SU-DHL-6 (cell line): ENCODE measurements at regions not wholly inside any gene's neighbourhood (a gene's known extent, or its start where the extent isn't known, plus 50 kb on each side); places are given as distances from the start of the nearest gene placed in this dataset.

Source experiments
- H2AFZ ChIP-seq: fragments of 200-600 bp; sonication (generic); 2 replicates; pipeline ENCODE4 v1.6.1; 2014; ENCODE audit warnings: low read depth, mild to moderate bottlenecking, moderate library complexity, mixed read lengths, antibody characterized with exemption, low read length; ENCODE audit not compliant: severe bottlenecking
- H3F3A ChIP-seq: fragments of 200-600 bp; shearing (Covaris generic); 2 replicates; pipeline ENCODE4 v1.6.0; 2016; ENCODE audit warnings: antibody characterized with exemption, mild to moderate bottlenecking; ENCODE audit not compliant: insufficient read depth
- H3K27ac ChIP-seq: fragments of 200-600 bp; sonication (generic); 2 replicates; pipeline ENCODE4 v1.5.1; 2016; ENCODE audit warnings: low read depth, mild to moderate bottlenecking, low read length, moderate library complexity, mixed read lengths
- H3K27me3 ChIP-seq: fragments of 200-600 bp; sonication (generic), shearing (Covaris generic); 2 replicates; pipeline ENCODE4 v1.6.0; 2014; ENCODE audit warnings: mild to moderate bottlenecking, low read length
- H3K36me3 ChIP-seq: fragments of 200-600 bp; sonication (generic); 2 replicates; pipeline ENCODE4 v1.6.1; 2014; ENCODE audit warnings: mild to moderate bottlenecking, low read length, mixed read lengths
- H3K4me2 ChIP-seq: fragments of 300-600, 200-600 bp; shearing (Covaris generic), sonication (generic); 2 replicates; pipeline ENCODE4 v1.6.0; 2014; ENCODE audit warnings: low read length, low read depth, mild to moderate bottlenecking; ENCODE audit not compliant: poor library complexity, severe bottlenecking
- H3K4me3 ChIP-seq: fragments of 200-600 bp; sonication (generic); 2 replicates; pipeline ENCODE4 v1.5.1; 2014; ENCODE audit warnings: antibody characterized with exemption, low read length, mild to moderate bottlenecking, mixed read lengths; ENCODE audit not compliant: insufficient read depth, poor library complexity, severe bottlenecking
- H3K79me2 ChIP-seq: fragments of 200-600 bp; sonication (generic); 2 replicates; pipeline ENCODE4 v1.6.1; 2014; ENCODE audit warnings: mild to moderate bottlenecking, low read length, moderate library complexity; ENCODE audit not compliant: insufficient read depth
- H3K9ac ChIP-seq: fragments of 200-600 bp; sonication (generic); 2 replicates; pipeline ENCODE4 v1.7.0; 2014; ENCODE audit warnings: mild to moderate bottlenecking, low read length
- H3K9me2 ChIP-seq: fragments of 200-600 bp; sonication (generic); replicated peaks from 2 replicates; pipeline ENCODE4 v1.6.1; 2014; ENCODE audit warnings: low read length; ENCODE audit not compliant: insufficient read depth
- H3K9me3 ChIP-seq: fragments of 200-600 bp; sonication (generic); 2 replicates; pipeline ENCODE4 v1.6.1; 2014; ENCODE audit warnings: low read length, mixed read lengths; ENCODE audit not compliant: insufficient read depth
- H4K20me1 ChIP-seq: fragments of 200-600 bp; sonication (generic); 2 replicates; pipeline ENCODE4 v1.6.1; 2014; ENCODE audit warnings: low read depth, mild to moderate bottlenecking, antibody characterized with exemption, low read length, moderate library complexity, mixed read lengths
- EZH2phosphoT487 ChIP-seq: fragments of 200-600 bp; sonication (generic), shearing (Covaris generic); conservative IDR thresholded peaks from 2 replicates; pipeline ENCODE4 v1.6.1; 2018; ENCODE audit warnings: mild to moderate bottlenecking, antibody characterized with exemption, low read length, moderate library complexity, mixed read lengths
- TF ChIP-seq, protein P1 (sequence below): fragments of 200-600 bp; sonication (generic); IDR thresholded peaks from one replicate; pipeline ENCODE4 v1.5.1; 2017; ENCODE audit warnings: antibody characterized with exemption, mild to moderate bottlenecking, low read length, moderate library complexity; ENCODE audit not compliant: insufficient read depth, poor library complexity, severe bottlenecking

DNA sequence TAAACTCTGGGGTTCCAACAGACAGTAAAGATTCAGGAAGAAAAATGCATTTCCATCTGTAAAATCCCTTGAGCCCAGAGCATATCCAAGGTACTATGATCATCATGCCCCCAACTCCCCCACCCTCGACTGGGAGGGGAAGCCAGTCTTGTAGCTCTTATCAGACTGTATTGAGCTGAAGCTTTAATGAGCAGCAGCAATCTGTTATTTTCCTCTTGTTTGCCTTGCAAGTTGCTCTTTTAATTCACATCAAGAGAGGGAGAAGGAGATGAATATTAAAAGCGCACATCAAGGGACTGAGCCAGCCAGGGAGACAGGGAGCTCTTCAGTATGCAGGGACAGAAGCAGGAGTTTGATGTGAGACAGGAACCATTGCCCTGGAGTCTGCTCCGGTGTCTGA, 52.5 kb upstream of the KCNA3 start:
- H3K9ac ChIP-seq, result peak overlapping the region; percentile 21
- peak overlapping the region; percentile 63 for H3K4me2 ChIP-seq
- H4K20me1 ChIP-seq, result no peaks in the 10 kb centered on the region
- H2AFZ ChIP-seq, result peak overlapping the region; percentile 14
- TF ChIP-seq EZH2phosphoT487, result no peak
- TF ChIP-seq, protein P1, sequence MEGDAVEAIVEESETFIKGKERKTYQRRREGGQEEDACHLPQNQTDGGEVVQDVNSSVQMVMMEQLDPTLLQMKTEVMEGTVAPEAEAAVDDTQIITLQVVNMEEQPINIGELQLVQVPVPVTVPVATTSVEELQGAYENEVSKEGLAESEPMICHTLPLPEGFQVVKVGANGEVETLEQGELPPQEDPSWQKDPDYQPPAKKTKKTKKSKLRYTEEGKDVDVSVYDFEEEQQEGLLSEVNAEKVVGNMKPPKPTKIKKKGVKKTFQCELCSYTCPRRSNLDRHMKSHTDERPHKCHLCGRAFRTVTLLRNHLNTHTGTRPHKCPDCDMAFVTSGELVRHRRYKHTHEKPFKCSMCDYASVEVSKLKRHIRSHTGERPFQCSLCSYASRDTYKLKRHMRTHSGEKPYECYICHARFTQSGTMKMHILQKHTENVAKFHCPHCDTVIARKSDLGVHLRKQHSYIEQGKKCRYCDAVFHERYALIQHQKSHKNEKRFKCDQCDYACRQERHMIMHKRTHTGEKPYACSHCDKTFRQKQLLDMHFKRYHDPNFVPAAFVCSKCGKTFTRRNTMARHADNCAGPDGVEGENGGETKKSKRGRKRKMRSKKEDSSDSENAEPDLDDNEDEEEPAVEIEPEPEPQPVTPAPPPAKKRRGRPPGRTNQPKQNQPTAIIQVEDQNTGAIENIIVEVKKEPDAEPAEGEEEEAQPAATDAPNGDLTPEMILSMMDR, result no peak
- no peaks in the 10 kb centered on the region for H3K79me2 ChIP-seq
- peak overlapping the region; percentile 10 for H3K4me3 ChIP-seq
- H3K9me2 ChIP-seq, result no peaks in the 10 kb centered on the region
- no peaks in the 10 kb centered on the region for H3K27me3 ChIP-seq
- no peaks in the 10 kb centered on the region for H3K36me3 ChIP-seq
- H3K9me3 ChIP-seq, result no peaks in the 10 kb centered on the region
- peak overlapping the region; percentile 51 for H3K27ac ChIP-seq
- 0 out of 2 replicates have a peak, but pooled peaks cover 8% of the 10 kb centered on the region for H3F3A ChIP-seq

DNA sequence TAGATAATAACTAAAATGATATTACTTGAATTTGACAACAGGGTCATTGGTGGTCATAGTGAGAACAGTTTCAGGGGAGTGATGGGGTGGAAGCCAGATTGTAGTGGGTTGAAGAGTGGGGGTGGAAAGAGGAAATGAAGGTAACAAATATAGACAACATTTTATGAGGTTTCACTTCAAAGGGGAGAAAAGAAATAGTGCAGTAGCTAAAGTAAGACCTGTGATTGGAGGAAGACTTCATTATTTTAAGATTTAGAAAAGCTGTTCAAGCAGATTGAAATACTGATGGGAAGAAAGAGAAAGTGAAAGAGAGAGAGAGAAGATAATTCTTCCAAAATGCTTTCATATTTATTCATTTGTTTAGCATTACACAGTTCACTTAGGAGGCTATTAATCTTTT, 52.0 kb upstream of the KCNA3 start:
- Histone ChIP-seq H3K9ac (peak overlapping the region; percentile 21), H3K4me2 (peak overlapping the region; percentile 63), H3K4me3 (peak overlapping the region; percentile 10), H3F3A (0 out of 2 replicates have a peak, but pooled peaks cover 8% of the 10 kb centered on the region), H3K36me3 (no peaks in the 10 kb centered on the region), H3K9me2 (no peaks in the 10 kb centered on the region), H2AFZ (no peak overlapping the region), H3K9me3 (no peaks in the 10 kb centered on the region), H3K27ac (peak overlapping the region; percentile 51), H3K27me3 (no peaks in the 10 kb centered on the region), H4K20me1 (no peaks in the 10 kb centered on the region), H3K79me2 (no peaks in the 10 kb centered on the region)
- TF ChIP-seq, protein P1, result no peak
- no peak for TF ChIP-seq EZH2phosphoT487
